Effector CD8-positive, alpha-beta T cell (primary cell): ENCODE measurements at regions not wholly inside any gene's neighbourhood (a gene's known extent, or its start where the extent isn't known, plus 50 kb on each side); places are given as distances from the start of the nearest gene placed in this dataset.

Experiments
- DNase-seq: peaks from one replicate; lab custom pipeline; 2025; lab: John Stamatoyannopoulos, UW

DNA sequence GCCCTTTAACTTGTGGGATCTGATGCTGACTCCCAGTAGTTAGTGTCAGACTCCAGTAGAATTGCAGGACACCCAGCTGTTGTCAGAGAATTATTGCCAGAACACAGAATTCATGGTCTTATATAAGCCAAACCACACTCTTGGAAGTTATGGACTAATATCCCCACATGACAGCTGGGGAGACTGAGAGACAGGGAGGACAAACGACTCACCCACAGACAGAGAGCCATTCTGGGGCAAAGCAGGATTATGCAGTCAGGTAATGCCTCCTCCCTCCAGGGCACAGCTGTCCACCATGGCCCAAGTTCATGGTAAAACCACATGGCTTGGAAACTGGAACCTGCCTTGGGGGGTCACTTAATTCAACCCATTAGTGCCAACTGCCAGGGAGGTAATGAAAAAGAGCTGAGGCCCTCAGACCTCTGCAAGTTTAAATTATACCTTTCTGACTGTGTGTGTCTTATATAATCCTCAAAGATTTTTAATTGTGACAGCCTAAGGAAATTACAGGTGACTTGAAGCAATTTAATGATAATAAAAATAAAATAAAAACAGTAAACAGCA, 299.5 kb downstream of the BUD13 start:
- no peak for DNase-seq

DNA sequence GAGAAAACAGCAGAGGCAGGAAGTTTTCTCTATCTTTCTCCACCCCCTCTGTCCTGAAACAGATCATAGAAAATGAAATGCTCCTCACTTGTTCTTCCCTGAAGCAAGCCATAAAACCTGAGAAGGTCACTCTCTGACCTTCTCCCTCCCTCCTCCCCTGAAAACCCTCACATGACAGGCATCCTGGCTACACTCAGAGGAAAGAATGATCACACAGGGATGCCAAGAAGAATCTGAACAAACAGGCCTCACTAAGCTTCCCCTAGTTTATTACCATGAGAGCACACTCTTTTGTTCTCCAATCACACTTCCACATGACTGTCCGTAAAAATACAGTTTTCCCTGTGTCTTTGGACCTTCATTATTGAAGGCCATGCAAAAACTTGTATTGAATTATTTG, 300.1 kb downstream of the BUD13 start:
- no peak for DNase-seq

DNA sequence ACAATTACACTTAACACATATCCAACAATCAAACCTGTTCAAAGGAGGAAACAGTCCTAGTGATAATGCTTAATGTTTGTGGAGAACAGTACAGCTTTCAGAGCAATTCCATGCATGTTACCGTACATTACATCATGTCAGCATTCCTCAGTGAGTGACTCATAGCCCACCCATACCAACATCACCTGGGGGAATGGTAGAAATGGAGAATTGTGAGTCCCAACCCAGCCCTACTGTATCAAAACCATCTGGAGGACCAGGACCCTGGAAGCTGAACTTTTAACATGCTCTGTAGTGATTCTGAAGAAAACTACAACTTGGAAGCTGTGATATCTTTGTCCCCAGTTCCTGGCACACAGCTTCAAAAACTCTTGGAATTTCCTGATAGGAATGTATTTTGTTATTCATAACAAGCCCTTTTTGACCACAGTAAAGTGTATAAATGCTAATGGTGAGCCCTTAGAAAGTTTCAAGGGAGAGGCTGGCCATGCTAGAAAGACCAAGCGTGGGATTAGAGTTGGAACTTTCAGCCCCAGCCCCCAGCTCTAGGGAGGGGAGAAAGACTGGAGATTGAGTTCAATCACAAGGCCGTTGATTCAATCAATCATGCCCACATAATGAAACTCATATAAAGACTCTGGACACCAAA, 301.1 kb downstream of the BUD13 start:
- no peak for DNase-seq

- no peak for DNase-seq
Measured at GRCh38 chr11:116468699-116469098, 304.1 kb downstream of the BUD13 start.

GRCh38 chr11:116467823-116468222, 305.0 kb downstream of the BUD13 start:
- no peak for DNase-seq

DNA sequence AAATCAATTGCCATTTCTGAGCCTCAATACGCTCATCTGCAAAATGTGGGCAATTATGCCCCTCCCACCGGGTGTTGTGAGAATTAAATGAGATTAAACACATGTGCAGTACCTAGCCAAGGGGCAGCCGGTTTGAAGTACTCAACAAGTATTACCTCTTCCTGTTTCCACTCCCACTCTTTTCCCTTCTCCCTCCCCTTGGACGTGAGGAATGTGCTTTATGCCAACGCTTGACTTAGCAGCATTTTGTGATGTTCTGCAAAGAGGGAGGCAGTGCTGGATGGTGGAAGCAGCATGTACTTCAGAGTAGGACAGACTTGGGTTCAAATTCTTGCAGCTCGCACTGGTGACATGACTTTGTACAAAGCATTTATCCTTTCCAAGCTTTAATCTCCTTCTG, 306.0 kb downstream of the BUD13 start:
- no peak for DNase-seq

DNA sequence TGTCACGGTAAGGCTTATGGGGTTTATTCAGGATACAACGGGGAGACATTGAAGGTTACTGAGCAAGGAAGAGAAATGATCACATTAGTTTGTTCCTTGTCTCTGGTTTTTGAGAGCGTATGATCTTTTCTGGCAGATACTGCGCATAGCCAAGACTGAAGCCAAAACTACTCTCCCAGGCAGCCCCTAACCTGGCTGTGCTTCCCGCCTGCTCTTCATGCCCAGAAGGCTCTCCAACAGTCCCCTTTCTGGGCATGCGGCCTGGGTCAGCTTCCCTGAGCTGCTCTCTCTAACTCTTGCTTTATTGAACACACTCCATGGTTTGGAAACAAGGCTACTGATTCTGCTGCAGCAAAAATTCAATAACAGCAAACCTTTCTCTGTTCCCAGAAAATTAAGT, 306.6 kb downstream of the BUD13 start:
- no peak for DNase-seq

DNA sequence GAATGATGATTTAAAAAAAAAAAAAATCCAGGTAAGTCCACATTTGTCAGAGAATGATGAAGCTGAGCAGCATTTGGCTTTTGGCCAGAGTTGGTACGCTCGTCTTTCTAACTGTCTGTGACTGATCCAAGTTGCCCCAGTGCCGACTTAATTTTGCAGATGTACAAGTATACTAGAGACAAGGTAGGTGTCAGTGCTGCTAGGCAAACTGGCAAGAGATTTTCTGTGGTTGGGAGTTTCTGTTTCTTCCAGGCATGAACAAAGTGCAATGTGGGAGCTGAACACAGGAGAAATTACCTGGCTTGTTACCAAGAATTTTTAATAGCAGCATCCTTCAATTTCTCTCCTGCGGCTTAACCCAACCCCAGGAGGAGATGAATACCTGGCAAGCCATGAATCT, 307.7 kb downstream of the BUD13 start:
- no peak for DNase-seq

- no peak for DNase-seq
Measured at GRCh38 chr11:116461789-116462188, 311.0 kb downstream of the BUD13 start.

DNA sequence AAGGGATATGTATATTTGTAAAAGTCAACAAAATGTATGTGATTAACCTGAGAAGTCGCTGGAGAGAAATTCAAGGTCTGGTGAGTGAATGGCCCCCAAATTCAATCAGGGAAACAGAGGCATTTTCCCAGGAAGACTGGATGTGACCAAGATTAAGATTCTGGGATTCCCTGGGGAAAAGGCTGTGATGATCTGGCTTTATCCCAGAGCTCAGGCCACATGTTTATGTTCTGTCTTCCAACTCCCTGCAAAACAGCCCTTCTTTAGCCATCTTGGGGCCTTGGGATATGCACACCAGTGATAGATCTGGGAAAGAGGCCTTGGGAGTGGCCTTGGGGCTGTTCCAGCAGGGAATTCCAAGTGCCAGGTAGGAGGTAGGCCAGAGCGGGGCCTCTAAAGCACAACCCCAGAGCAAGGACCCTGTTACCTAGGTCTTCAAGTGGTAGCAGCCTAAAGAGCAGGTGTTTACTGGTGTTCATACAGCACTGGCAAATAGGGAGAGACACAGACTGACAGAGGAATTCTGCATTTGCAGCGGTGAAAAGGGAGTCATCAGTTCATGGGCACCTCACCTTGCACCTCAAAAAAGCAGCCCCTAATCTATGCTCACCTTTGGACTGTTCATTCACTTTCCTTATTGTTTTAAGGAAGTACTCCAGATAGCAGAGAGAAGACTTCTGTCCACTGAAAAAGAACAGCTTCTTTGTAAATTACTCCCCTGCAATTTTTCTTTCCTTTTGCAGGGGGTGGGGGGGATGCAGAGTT, 312.4 kb downstream of the BUD13 start:
- no peak for DNase-seq

DNA sequence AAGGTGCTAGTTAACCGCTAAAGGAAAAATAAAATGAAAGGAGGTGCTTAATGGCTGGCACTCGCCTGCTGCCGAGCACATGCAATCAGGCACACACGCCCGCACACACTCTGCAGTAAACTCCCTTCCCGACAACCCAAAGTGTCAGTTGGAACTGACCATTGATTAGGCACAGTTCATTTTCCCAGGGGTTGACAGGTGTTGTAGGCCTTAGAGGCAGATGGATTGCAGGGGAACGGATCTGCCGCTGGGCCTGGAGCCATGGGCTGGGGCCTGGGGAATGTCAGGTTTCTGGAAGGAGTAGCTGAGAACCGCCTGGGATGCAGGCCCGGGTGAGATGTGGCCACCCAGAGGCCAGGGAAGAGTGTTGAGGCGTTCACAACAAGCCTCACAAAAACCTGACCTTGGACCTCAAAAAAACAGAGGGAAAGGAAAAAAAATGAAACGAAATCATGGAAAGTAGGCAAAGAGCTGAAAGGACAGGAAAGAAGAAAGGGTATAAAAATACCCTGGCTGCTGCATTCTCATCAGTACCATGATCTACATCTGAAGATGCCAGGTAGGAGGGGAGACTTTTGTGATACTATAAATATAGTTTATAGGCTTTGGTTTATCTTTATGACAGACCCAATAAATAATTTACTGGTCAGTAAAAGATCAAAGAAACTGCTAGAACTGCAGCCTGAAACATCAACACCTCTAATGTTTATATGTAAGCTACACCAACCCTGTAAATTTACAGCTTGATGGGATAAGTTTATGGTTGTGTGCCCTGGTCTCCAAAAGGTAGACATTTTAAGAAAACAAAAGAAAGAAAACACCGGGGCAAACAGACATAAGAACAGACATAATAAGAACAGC, 313.4 kb downstream of the BUD13 start:
- no peak for DNase-seq

DNA sequence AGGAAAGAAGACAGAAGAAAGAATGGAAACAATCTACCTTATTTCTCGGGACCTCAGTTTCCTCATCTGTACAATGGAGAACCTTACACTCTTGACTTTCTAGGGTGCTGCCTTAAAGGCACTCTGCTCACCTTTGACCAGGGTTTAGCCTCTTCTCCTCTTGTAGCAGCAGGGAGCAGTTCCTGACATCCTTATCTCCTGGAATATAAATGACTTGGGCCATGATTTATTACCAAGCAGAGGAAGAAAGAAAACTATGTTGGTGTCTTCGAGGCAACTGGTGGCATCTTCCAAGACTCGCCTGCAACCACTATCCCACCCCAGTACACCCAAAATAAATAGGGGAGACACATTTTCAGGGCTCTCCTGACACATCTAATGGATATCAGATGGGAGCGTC, 314.2 kb downstream of the BUD13 start:
- no peak for DNase-seq

DNA sequence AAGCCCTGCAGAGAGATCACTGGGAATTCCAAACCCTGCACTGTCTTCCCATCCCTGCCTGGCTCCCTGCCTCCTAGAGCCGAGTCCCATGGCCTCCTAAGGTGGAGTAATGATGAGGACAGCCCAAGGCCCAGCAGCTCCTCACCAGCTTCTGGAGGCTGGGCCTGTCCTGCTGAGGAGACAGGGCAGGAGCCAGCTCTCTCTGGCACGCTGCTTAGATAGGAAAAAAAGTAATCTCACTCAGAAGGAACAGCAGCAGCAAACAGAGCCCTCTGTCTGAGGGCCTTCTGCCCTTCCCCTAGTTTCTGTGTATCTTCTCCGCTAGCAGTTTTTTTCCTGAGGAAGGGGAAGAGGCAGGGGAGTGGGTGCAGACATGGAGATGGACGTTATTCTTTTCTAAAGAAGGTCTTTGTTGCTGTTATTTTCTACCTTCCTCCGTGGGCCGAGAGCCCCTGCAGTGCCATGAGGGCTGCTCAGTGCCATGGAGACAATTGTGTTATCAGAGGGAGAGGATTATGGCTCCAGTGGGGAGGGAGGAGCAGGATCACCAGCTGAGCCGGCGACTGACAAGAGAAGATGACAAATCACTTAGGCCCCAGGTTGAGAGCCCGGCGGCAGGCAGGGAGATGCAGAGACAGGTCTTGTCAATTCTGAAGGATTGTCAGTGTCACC, 315.3 kb downstream of the BUD13 start:
- no peak for DNase-seq

GRCh38 chr11:116454951-116455350, 317.8 kb downstream of the BUD13 start:
- no peak for DNase-seq

DNA sequence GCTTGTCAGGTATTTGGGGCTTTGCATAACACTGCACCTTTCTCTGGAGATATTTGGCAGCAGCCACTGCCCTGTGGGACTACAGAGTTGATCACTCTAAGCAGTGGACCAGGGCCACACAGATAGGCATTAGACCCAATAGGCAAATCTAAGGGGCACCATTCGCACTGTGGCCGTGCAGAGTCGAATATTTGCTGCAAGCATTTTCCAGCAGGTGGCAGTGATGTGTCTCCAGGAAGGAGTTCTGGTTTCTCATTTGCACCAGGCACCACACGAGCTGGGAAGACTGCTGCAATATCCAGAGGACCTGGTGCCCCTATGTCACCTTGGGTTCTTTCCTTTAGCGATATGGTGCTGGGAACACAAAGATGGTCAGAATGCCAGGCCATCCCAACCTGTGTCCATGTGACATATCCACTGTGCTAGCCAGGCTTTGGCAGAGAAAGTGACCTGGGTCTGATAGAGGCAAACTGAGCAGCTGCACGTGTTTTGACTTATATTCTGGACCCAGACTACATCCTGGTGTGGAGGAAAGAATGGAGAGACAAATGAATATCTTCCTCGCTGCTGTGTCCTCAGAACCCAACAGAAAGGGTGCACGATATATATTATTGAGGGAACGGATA, 318.7 kb downstream of the BUD13 start:
- DNase-seq, result no peak

DNA sequence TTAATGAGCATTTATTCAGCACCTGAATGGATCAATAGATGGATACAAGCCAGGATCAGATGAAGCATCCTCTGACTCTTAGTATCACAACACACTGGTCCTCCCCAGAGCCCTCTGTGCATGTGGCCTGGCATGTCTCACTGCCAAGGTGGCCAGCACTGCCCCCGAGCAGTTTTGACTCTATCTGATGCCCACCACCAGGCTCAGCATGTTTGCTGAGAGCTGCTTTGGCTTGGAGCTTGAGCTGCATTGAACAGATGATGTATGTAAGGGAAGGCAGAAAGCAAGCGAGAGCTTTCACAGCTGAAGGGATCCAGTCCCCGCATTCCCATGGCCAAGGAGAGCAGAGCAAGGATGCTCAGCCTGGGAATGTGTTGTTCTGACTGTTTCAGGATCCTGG, 320.3 kb downstream of the BUD13 start:
- no peak for DNase-seq

- DNase-seq, result no peak
Measured at GRCh38 chr11:116449522-116449921, 323.3 kb downstream of the BUD13 start.

DNA sequence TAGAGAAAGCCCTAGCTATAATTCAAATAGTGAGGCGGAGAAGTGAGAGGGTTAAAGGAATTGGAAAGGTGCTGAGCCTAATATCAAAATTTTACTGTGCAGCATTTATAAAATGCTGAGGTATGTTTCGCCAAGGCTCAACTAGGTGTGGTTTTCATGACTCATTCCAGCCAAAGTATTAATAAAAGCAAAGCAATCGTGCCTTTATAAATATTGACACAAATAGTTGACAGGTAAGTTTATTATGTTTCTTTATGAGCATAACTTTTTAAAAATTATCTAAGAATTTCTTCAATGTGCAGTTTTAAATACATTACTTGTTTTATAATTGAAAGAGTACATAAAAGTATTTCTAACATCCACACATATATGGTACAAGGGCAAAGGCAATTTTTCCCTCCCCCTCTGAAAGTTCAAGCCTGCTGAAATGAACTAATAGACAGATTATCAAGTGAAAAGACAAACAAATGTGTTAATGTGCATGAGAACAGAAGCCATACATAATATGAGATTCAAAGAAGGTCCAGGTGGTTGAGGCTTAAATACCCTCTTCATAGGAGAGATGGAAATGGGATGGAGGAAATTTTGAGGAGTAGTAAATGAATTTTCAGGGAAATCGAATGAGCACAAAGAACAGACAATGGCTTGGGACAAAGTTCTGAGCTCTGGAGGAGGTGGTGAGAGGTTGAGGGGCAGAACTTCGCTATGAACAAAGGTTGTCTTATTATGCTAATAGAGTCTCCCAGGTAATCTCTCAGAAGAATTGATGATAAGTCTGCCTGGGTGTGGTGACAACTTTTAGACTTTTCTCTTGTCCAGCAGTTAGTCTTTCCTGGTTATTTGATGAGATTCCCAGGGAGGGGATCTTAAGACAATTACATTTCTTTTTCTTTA, 326.5 kb downstream of the BUD13 start:
- DNase-seq, result no peak

DNA sequence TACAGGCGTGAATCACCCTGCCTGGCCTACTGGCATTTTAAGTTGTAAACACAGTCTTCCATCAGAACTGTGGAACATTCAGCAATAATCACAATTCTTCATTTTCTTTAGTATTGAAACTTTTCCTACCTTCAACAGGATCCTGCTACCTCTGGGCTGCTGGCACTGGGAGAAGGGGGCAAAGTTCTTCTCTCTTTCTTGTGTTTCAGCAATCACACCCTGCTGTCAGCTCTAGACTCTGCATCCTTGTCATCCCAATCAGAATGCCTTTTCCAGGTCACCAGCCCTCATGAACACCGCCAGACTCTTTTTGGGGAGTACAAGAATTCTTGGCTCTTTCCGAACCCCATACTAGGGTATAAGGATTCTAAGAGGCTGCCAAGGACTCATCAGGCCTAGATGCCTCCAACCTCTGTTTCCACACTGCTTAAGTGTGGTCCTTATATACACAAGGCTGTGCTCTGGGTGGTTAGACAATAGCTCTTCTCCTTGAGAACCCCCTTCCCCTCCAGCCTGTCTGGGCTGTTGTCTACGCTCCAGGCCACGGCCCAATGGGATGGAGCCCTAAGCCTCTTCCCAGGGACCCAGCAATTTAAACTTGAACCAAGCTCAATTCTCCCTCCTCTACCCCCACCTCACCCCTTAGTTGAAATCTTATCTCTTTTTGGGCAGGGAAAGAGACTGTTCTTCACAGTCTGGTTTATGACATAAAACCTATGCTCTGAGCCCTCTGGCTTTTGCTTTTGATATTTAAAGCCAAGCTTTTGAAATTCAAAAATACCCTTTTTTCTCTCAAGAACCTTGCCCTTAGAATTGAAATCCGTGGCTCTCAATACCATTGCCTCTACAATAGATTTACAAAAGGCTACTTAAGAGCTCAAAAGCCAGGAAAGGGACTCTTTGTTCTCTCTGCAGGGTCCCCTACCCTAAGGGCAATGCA, 327.4 kb downstream of the BUD13 start:
- no peak for DNase-seq
